ENCODE measurements at regions not wholly inside any gene's neighbourhood (a gene's known extent, or its start where the extent isn't known, plus 50 kb on each side); places are given as distances from the start of the nearest gene placed in this dataset.

DNA sequence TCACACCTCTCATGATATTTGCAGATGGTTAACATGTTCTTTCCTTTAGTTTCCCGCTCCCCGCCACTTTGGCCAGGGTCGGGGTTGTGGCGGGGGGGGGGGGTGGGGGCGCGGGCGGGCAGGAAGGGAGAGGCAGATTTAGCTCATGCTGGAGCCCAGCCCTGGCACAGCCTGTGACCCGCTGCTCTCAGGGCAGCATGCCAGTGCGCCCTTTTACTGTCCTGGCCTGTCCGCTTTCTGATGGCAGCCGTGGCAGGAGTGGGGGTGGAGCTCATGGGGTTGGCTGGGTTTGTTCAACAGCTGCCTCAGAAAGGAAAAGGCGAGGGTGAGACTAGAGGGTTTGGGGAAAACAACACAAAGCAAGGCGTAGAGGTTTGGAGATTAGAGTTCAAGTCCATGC, 56.1 kb downstream of the TNP1 start:
- no peaks in the 10 kb centered on the region for H3F3A ChIP-seq (ENCODE audit: insufficient read depth)
- H3K36me3 ChIP-seq (ENCODE audit: low read length), result no peaks in the 10 kb centered on the region
- no peaks in the 10 kb centered on the region for H3K27me3 ChIP-seq (ENCODE audit: low read length)
- no peak overlapping the region for H2AFZ ChIP-seq (ENCODE audit: low read depth, low read length, severe bottlenecking)
- H3K9me2 ChIP-seq (replicated peaks; ENCODE audit: insufficient read depth, low read length), result no peaks in the 10 kb centered on the region
- H3K9me3 ChIP-seq (ENCODE audit: insufficient read depth, low read length), result no peaks in the 10 kb centered on the region
- no peak overlapping the region for H3K4me3 ChIP-seq (ENCODE audit: insufficient read depth, low read length, poor library complexity, severe bottlenecking)
- no peak overlapping the region for H3K4me2 ChIP-seq (ENCODE audit: low read depth, low read length, poor library complexity, severe bottlenecking)
- H4K20me1 ChIP-seq (ENCODE audit: low read depth, low read length), result no peaks in the 10 kb centered on the region
- H3K9ac ChIP-seq (ENCODE audit: low read length), result no peak overlapping the region
- TF ChIP-seq EZH2phosphoT487 (conservative IDR thresholded peaks at IDR 0.05; ENCODE audit: low read length), result no peak
- TF ChIP-seq, protein P1, sequence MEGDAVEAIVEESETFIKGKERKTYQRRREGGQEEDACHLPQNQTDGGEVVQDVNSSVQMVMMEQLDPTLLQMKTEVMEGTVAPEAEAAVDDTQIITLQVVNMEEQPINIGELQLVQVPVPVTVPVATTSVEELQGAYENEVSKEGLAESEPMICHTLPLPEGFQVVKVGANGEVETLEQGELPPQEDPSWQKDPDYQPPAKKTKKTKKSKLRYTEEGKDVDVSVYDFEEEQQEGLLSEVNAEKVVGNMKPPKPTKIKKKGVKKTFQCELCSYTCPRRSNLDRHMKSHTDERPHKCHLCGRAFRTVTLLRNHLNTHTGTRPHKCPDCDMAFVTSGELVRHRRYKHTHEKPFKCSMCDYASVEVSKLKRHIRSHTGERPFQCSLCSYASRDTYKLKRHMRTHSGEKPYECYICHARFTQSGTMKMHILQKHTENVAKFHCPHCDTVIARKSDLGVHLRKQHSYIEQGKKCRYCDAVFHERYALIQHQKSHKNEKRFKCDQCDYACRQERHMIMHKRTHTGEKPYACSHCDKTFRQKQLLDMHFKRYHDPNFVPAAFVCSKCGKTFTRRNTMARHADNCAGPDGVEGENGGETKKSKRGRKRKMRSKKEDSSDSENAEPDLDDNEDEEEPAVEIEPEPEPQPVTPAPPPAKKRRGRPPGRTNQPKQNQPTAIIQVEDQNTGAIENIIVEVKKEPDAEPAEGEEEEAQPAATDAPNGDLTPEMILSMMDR (IDR thresholded peaks at IDR 0.05; ENCODE audit: insufficient read depth, low read length, poor library complexity, severe bottlenecking), result no peak
- H3K79me2 ChIP-seq (ENCODE audit: insufficient read depth, low read length), result no peaks in the 10 kb centered on the region
- no peak overlapping the region for H3K27ac ChIP-seq (ENCODE audit: low read depth, low read length)

- Histone ChIP-seq H3K36me3 (ENCODE audit: low read length) (no peaks in the 10 kb centered on the region), H3K9ac (ENCODE audit: low read length) (no peak overlapping the region), H3F3A (ENCODE audit: insufficient read depth) (no peaks in the 10 kb centered on the region), H3K9me2 (replicated peaks; ENCODE audit: insufficient read depth, low read length) (no peaks in the 10 kb centered on the region), H3K27me3 (ENCODE audit: low read length) (no peaks in the 10 kb centered on the region), H2AFZ (ENCODE audit: low read depth, low read length, severe bottlenecking) (no peak overlapping the region), H3K79me2 (ENCODE audit: insufficient read depth, low read length) (no peaks in the 10 kb centered on the region), H4K20me1 (ENCODE audit: low read depth, low read length) (no peaks in the 10 kb centered on the region), H3K4me2 (ENCODE audit: low read depth, low read length, poor library complexity, severe bottlenecking) (no peak overlapping the region), H3K9me3 (ENCODE audit: insufficient read depth, low read length) (no peaks in the 10 kb centered on the region), H3K27ac (ENCODE audit: low read depth, low read length) (no peak overlapping the region), H3K4me3 (ENCODE audit: insufficient read depth, low read length, poor library complexity, severe bottlenecking) (no peak overlapping the region)
- TF ChIP-seq, protein P1 (IDR thresholded peaks at IDR 0.05; ENCODE audit: insufficient read depth, low read length, poor library complexity, severe bottlenecking), result no peak
- TF ChIP-seq EZH2phosphoT487 (conservative IDR thresholded peaks at IDR 0.05; ENCODE audit: low read length), result no peak
These were observed 57.2 kb downstream of the TNP1 start for GRCh38 chr2:216802516-216803215.

GRCh38 chr2:216800836-216801235, 59.0 kb downstream of the TNP1 start:
- Histone ChIP-seq H3K4me2 (ENCODE audit: low read depth, low read length, poor library complexity, severe bottlenecking) (no peak overlapping the region), H3K9ac (ENCODE audit: low read length) (no peak overlapping the region), H3K36me3 (ENCODE audit: low read length) (no peaks in the 10 kb centered on the region), H3K27ac (ENCODE audit: low read depth, low read length) (no peak overlapping the region), H3K27me3 (ENCODE audit: low read length) (no peaks in the 10 kb centered on the region), H2AFZ (ENCODE audit: low read depth, low read length, severe bottlenecking) (no peak overlapping the region), H3K9me2 (replicated peaks; ENCODE audit: insufficient read depth, low read length) (no peaks in the 10 kb centered on the region), H4K20me1 (ENCODE audit: low read depth, low read length) (no peaks in the 10 kb centered on the region), H3K9me3 (ENCODE audit: insufficient read depth, low read length) (no peaks in the 10 kb centered on the region), H3F3A (ENCODE audit: insufficient read depth) (no peaks in the 10 kb centered on the region), H3K79me2 (ENCODE audit: insufficient read depth, low read length) (no peaks in the 10 kb centered on the region), H3K4me3 (ENCODE audit: insufficient read depth, low read length, poor library complexity, severe bottlenecking) (no peak overlapping the region)
- TF ChIP-seq, protein P1 (IDR thresholded peaks at IDR 0.05; ENCODE audit: insufficient read depth, low read length, poor library complexity, severe bottlenecking), result no peak
- TF ChIP-seq EZH2phosphoT487 (conservative IDR thresholded peaks at IDR 0.05; ENCODE audit: low read length), result no peak

Data from SU-DHL-6 (cell line).